Progenitor cell of endocrine pancreas (in vitro differentiated cells): ENCODE measurements at regions not wholly inside any gene's neighbourhood (a gene's known extent, or its start where the extent isn't known, plus 50 kb on each side); places are given as distances from the start of the nearest gene placed in this dataset.

ENCODE experiments used
- DNase-seq: peaks from one replicate; pipeline ENCODE4 v3.0.0; 2021; ENCODE audit warnings: low spot score; ENCODE audit not compliant: unreplicated experiment
- H3K27ac Mint-ChIP-seq: 2 replicates; pipeline ENCODE4 v1.8.0; 2021; ENCODE audit warnings: mild to moderate bottlenecking, moderate library complexity, mixed read lengths
- H3K27me3 Mint-ChIP-seq: 2 replicates; pipeline ENCODE4 v1.8.0; 2021; ENCODE audit warnings: mixed read lengths
- H3K36me3 Mint-ChIP-seq: 2 replicates; pipeline ENCODE4 v1.8.0; 2022; ENCODE audit warnings: mixed read lengths; ENCODE audit not compliant: insufficient read depth
- H3K4me1 Mint-ChIP-seq: 2 replicates; pipeline ENCODE4 v1.8.0; 2021; ENCODE audit warnings: low read depth, mixed read lengths
- H3K4me3 Mint-ChIP-seq: 2 replicates; pipeline ENCODE4 v1.8.0; 2021; ENCODE audit warnings: low read depth, mild to moderate bottlenecking, moderate library complexity, mixed read lengths
- H3K9me3 Mint-ChIP-seq: 2 replicates; pipeline ENCODE4 v1.8.0; 2021; ENCODE audit warnings: low read depth, mixed read lengths
- CTCF ChIP-seq: fragments of 200-600 bp; sonication (generic); IDR thresholded peaks from one replicate; pipeline ENCODE4 v1.5.0; 2021; ENCODE audit warnings: antibody characterized with exemption, mild to moderate bottlenecking; ENCODE audit not compliant: unreplicated experiment

DNA sequence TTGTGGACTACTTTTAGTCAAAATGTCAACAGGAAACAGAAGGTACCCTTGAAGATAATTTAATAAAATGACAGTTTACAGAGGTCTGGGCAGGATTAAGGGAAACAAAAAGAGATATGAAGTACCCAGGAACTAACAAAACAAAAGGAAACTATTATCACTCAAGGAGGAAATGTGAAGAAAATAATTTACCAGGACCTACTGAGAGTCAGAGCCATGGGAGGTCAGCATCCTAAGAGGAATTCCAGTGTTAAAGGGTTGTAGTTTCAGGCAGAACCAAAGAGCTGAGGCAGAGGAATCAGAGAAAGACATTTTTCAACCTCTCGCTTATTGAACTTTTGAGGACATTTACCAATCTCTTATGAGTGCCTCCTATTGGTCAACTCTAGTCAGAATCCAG lies 408.9 kb upstream of the CBLB start:
- no peak for TF ChIP-seq CTCF
- H3K9me3 Mint-ChIP-seq: peaks cover 2% of the 10 kb centered on the region
- H3K36me3 Mint-ChIP-seq: no peaks in the 10 kb centered on the region
- H3K27ac Mint-ChIP-seq: no peak overlapping the region
- DNase-seq: no peak
- peaks cover 13% of the 10 kb centered on the region for H3K4me1 Mint-ChIP-seq
- H3K4me3 Mint-ChIP-seq: no peak overlapping the region
- no peaks in the 10 kb centered on the region for H3K27me3 Mint-ChIP-seq

DNA sequence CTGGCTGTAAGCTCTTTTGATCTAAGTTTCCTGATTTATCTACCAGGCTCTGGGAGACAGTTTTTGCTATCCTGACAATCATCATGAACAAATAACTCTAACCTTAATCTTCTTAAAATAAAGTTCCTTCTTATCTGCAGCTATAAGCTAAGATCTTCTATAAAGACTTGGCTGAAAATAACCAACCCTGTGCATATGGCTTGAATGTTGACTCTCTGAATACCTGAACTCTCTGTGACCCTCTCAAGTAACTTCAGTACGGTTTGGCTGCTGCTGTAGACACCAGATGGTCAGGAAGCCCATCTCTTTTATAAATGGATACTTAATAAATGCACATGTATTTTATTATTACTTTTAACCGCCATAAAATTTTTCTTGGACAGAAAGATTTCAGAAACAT lies 412.4 kb upstream of the CBLB start:
- no peak overlapping the region for H3K27ac Mint-ChIP-seq
- H3K27me3 Mint-ChIP-seq: no peaks in the 10 kb centered on the region
- no peak for TF ChIP-seq CTCF
- peaks cover 8% of the 10 kb centered on the region for H3K4me1 Mint-ChIP-seq
- H3K36me3 Mint-ChIP-seq: no peaks in the 10 kb centered on the region
- peaks cover 6% of the 10 kb centered on the region for H3K9me3 Mint-ChIP-seq
- no peak overlapping the region for H3K4me3 Mint-ChIP-seq
- DNase-seq: no peak

DNA sequence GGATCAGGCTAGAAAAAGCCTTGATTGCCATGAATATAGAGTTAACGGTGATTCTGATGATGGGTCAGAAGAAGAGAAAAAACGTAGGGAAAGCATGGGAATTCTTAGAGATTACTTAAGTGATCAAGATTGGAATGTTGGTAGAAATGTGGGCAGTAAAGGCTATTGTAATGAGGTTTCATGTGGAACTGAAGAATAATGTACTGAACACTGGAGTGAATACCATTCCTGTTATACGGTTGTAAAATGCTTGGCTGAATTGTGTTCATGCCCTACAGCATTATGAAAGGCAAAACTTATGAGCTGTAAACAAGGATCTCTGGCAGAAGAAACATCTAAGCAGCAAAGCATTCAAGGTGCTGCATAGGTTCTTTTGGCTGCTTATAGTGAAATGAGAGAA lies 414.1 kb upstream of the CBLB start:
- peaks cover 8% of the 10 kb centered on the region for H3K4me1 Mint-ChIP-seq
- no peak for TF ChIP-seq CTCF
- H3K27ac Mint-ChIP-seq: peak overlapping the region; percentile 15
- H3K9me3 Mint-ChIP-seq: peaks cover 9% of the 10 kb centered on the region
- no peak for DNase-seq
- H3K36me3 Mint-ChIP-seq: no peaks in the 10 kb centered on the region
- H3K4me3 Mint-ChIP-seq: no peak overlapping the region
- no peaks in the 10 kb centered on the region for H3K27me3 Mint-ChIP-seq

GRCh38 chr3:106288781-106289180 lies 420.0 kb upstream of the CBLB start:
- Mint-ChIP-seq H3K27ac (no peak overlapping the region), H3K4me3 (no peak overlapping the region), H3K9me3 (peaks cover 3% of the 10 kb centered on the region), H3K4me1 (no peaks in the 10 kb centered on the region), H3K27me3 (no peaks in the 10 kb centered on the region), H3K36me3 (no peaks in the 10 kb centered on the region)
- TF ChIP-seq CTCF: no peak
- no peak for DNase-seq

- no peak overlapping the region for H3K27ac Mint-ChIP-seq
- no peak for DNase-seq
- TF ChIP-seq CTCF: no peak
- no peaks in the 10 kb centered on the region for H3K4me1 Mint-ChIP-seq
- peaks cover 3% of the 10 kb centered on the region for H3K9me3 Mint-ChIP-seq
- no peaks in the 10 kb centered on the region for H3K27me3 Mint-ChIP-seq
- H3K36me3 Mint-ChIP-seq: no peaks in the 10 kb centered on the region
- no peak overlapping the region for H3K4me3 Mint-ChIP-seq
Measured at GRCh38 chr3:106290304-106290997, 421.6 kb upstream of the CBLB start.
